C4-2B (cell line): ENCODE measurements at regions not wholly inside any gene's neighbourhood (a gene's known extent, or its start where the extent isn't known, plus 50 kb on each side); places are given as distances from the start of the nearest gene placed in this dataset.
A peak's percentile ranks its signal among the peaks of the same experiment; 100 is the strongest.

Experiments used
- CTCF ChIP-seq: fragments of 450-650 bp; conservative IDR thresholded peaks from 2 replicates; pipeline ENCODE4 v1.5.1; 2017; ENCODE audit warnings: mild to moderate bottlenecking
- ZFX ChIP-seq: fragments of 450-650 bp; IDR thresholded peaks from 2 replicates; pipeline ENCODE4 v1.6.1; 2017

GRCh38 chrX:58025979-58026378 is 115.7 kb upstream of the ZXDA start:
- TF ChIP-seq CTCF (peak; percentile 64), ZFX (no peak)
